B cell (primary cell): ENCODE measurements at regions not wholly inside any gene's neighbourhood (a gene's known extent, or its start where the extent isn't known, plus 50 kb on each side); places are given as distances from the start of the nearest gene placed in this dataset.

Source experiments
- ATAC-seq: fragments of 200-7000 bp; cut with Tn5 transposase; one replicate; pipeline ENCODE4 v1.10.0; 2021; ENCODE audit warnings: low read depth, mild to moderate bottlenecking, moderate number of reproducible peaks, moderate library complexity
- CTCF ChIA-PET: fragments of 350-600 bp; sonication (Branson Sonifier 250); formaldehyde crosslinking; loops from one replicate; lab custom pipeline; 2021; ENCODE audit warnings: antibody characterized with exemption, inconsistent platforms; lab: Charles Lee
- POLR2A ChIA-PET: fragments of 350-600 bp; sonication (Branson Sonifier 250); formaldehyde crosslinking; loops from one replicate; lab custom pipeline; 2021; ENCODE audit warnings: antibody characterized with exemption; lab: Charles Lee
- DNase-seq: peaks from one replicate; pipeline ENCODE4 v3.0.0; 2013
- H2AFZ ChIP-seq: 2 replicates; pipeline ENCODE4 v1.6.1; 2012; ENCODE audit warnings: mild to moderate bottlenecking, low read depth, low read length; ENCODE audit not compliant: insufficient read depth, poor library complexity, severe bottlenecking
- H3K27ac ChIP-seq, 2 donors: 1 replicate in 1 of 2; 2 replicates in 1 of 2; pipeline ENCODE4 v1.5.1; 2012 to 2013; ENCODE audit warnings: low read length in 2 of 2, mild to moderate bottlenecking in 2 of 2, moderate library complexity in 1 of 2
- H3K27me3 ChIP-seq, 4 experiments: fragments of 200-600 bp in 1 of 4; sonication (generic) in 1 of 4; replicated peaks in 1 of 4; 1 replicate in 2 of 4; 2 replicates in 2 of 4; pipeline versions ENCODE4 v1.6.1 to v1.7.0; 2013 to 2016; ENCODE audit warnings: low read length in 3 of 4, mild to moderate bottlenecking in 2 of 4, mixed read lengths in 1 of 4, moderate library complexity in 1 of 4; ENCODE audit not compliant: insufficient read depth in 4 of 4, control insufficient read depth in 3 of 4; ENCODE audit errors: control extremely low read depth in 1 of 4
- H3K36me3 ChIP-seq, 2 experiments: replicated peaks in 1 of 2; 1 replicate in 1 of 2; 2 replicates in 1 of 2; pipeline versions ENCODE4 v1.6.1 to v1.7.1; 2013; ENCODE audit warnings: low read length in 1 of 2; ENCODE audit not compliant: insufficient read depth in 2 of 2, control insufficient read depth in 1 of 2; ENCODE audit errors: control extremely low read depth in 1 of 2, extremely low read depth in 1 of 2
- H3K4me1 ChIP-seq, 2 donors: fragments of 200-600 bp in 1 of 2; sonication (generic) in 1 of 2; 1 replicate in 1 of 2; 2 replicates in 1 of 2; pipeline versions ENCODE4 v1.5.1 to v1.6.1; 2013 to 2017; ENCODE audit warnings: low read length in 2 of 2; ENCODE audit not compliant: control insufficient read depth in 2 of 2, insufficient read depth in 2 of 2
- H3K4me2 ChIP-seq: replicated peaks from 2 replicates; pipeline ENCODE3; 2012; ENCODE audit warnings: mild to moderate bottlenecking, low read depth, low read length; ENCODE audit not compliant: poor library complexity, severe bottlenecking
- H3K4me3 ChIP-seq, 5 experiments: fragments of 200-600 bp in 1 of 5; sonication (generic) in 1 of 5; 1 replicate in 3 of 5; 2 replicates in 2 of 5; pipeline versions ENCODE4 v1.5.1 to v1.7.0; 2011 to 2016; ENCODE audit warnings: low read length in 4 of 5, mild to moderate bottlenecking in 4 of 5, low read depth in 2 of 5, control low read depth in 1 of 5, moderate library complexity in 1 of 5; ENCODE audit not compliant: insufficient read depth in 1 of 5; ENCODE audit errors: control extremely low read depth in 1 of 5, extremely low read depth in 1 of 5
- H3K79me2 ChIP-seq: fragments of 200-600 bp; sonication (generic); one replicate; pipeline ENCODE4 v1.6.0; 2016; ENCODE audit warnings: low read length; ENCODE audit not compliant: control insufficient read depth, insufficient read depth
- H3K9ac ChIP-seq: fragments of 200-600 bp; sonication (generic); 2 replicates; pipeline ENCODE4 v1.6.1; 2017; ENCODE audit warnings: mild to moderate bottlenecking, low read length, moderate library complexity
- H3K9me3 ChIP-seq, 3 donors: one replicate each; pipeline versions ENCODE4 v1.6.1 to v1.7.1; 2013; ENCODE audit warnings: low read length in 2 of 3; ENCODE audit not compliant: control insufficient read depth in 2 of 3, insufficient read depth in 1 of 3; ENCODE audit errors: control extremely low read depth in 1 of 3
- H4K20me1 ChIP-seq: 2 replicates; pipeline ENCODE4 v1.6.0; 2012; ENCODE audit warnings: mild to moderate bottlenecking, low read length; ENCODE audit not compliant: insufficient read depth, control insufficient read depth, poor library complexity, severe bottlenecking
- H3K27ac Mint-ChIP-seq: one replicate; pipeline ENCODE4 v1.8.0; 2021; ENCODE audit warnings: mixed read lengths
- H3K27me3 Mint-ChIP-seq: one replicate; pipeline ENCODE4 v1.8.0; 2021; ENCODE audit warnings: mixed read lengths
- H3K4me1 Mint-ChIP-seq: one replicate; pipeline ENCODE4 v1.8.0; 2021; ENCODE audit warnings: mixed read lengths
- H3K4me3 Mint-ChIP-seq: one replicate; pipeline ENCODE4 v1.8.0; 2021; ENCODE audit warnings: mixed read lengths
- H3K9me3 Mint-ChIP-seq: one replicate; pipeline ENCODE4 v1.8.0; 2022; ENCODE audit warnings: mixed read lengths; ENCODE audit not compliant: insufficient read depth
- CTCF ChIP-seq: fragments of 200-600 bp; IDR thresholded peaks from one replicate; pipeline ENCODE4 v1.8.0; 2022; ENCODE audit warnings: antibody characterized with exemption, mild to moderate bottlenecking
- EZH2 ChIP-seq: IDR thresholded peaks from 2 replicates; pipeline ENCODE4 v1.6.1; 2012; ENCODE audit warnings: borderline replicate concordance, low read depth, mild to moderate bottlenecking, moderate library complexity, low read length; ENCODE audit not compliant: insufficient read depth, poor library complexity, severe bottlenecking
- WGBS: methylation state at CpG from one replicate; pipeline ENCODE4 v1.1.5; 2013; ENCODE audit warnings: missing lambda C conversion rate; ENCODE audit not compliant: insufficient coverage; 5-methylcytosine and 5-hydroxymethylcytosine counted together
- intact Hi-C: fragments of 100-400 bp; cut with micrococcal nuclease; formaldehyde crosslinking; loops from one replicate; pipeline ENCODE4 v1.10.0; 2022

DNA sequence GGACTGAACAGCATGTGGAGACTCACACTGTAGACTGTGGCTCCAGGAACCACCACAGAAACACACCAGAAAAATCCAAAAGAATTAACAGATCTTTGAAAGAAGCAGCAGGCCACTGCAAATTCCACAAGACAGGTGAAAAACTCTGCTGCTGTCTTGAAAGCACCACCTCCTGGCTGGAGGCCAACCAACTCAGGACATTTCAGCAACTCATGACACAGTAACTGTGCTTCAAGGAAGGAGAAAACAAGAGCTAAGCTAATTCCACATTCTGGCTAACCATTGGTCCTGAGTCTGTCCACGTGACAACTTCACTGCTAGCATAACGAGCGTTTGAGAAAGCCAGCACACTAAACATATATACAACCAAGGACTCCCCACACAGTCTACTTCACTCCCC lies 625.1 kb downstream of the PRELID2 start:
- Histone ChIP-seq H3K9ac (no peak overlapping the region), H3K27ac (no peak overlapping the region), H3K27me3 (no peaks in the 10 kb centered on the region), H3K4me3 (no peak overlapping the region), H3K4me1 (no peaks in the 10 kb centered on the region), H3K79me2 (no peaks in the 10 kb centered on the region), H3K9me3 (no peaks in the 10 kb centered on the region), H3K36me3 (no peaks in the 10 kb centered on the region), H4K20me1 (no peaks in the 10 kb centered on the region), H2AFZ (no peak overlapping the region), H3K4me2 (no peak overlapping the region)
- no peak overlapping the region for H3K4me3 Mint-ChIP-seq
- DNase-seq (no peak), ATAC-seq (no peak)
- TF ChIP-seq EZH2 (no peak), CTCF (no peak)
- ChIA-PET CTCF (no interaction called here), POLR2A (no interaction called here)
- no peaks in the 10 kb centered on the region for H3K9me3 Mint-ChIP-seq
- H3K4me1 Mint-ChIP-seq: no peaks in the 10 kb centered on the region
- no peak overlapping the region for H3K27ac Mint-ChIP-seq
- 86% methylated on average over 3 of the region's 3 CpGs for WGBS
- no peaks in the 10 kb centered on the region for H3K27me3 Mint-ChIP-seq
- intact Hi-C loops: no loop called here

DNA sequence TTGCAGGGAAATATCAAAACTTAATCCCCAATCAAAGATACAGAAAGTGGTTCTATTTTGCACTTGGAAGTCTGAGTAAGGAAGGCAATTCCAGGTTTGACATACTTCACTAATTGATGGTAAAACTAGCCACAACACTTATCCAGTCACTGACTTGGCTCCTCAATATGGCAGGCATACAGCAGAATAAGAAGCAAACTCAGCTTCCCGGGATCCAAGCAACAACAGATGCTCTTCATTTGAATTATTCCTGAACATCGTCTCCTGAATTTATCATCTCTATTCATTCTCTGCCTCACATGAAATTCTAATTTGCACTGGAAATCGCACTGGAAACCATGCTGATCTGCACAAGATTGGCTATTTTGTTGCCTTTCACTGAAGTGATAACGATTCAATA lies 629.6 kb downstream of the PRELID2 start:
- Histone ChIP-seq H3K4me2 (no peak overlapping the region), H3K27me3 (no peaks in the 10 kb centered on the region), H3K4me3 (no peak overlapping the region), H3K27ac (no peak overlapping the region), H3K4me1 (no peaks in the 10 kb centered on the region), H3K9ac (no peak overlapping the region), H3K9me3 (no peaks in the 10 kb centered on the region), H3K79me2 (no peaks in the 10 kb centered on the region), H3K36me3 (no peaks in the 10 kb centered on the region), H2AFZ (no peak overlapping the region), H4K20me1 (no peaks in the 10 kb centered on the region)
- H3K27ac Mint-ChIP-seq: no peak overlapping the region
- ChIA-PET POLR2A (no interaction called here), CTCF (no interaction called here)
- H3K9me3 Mint-ChIP-seq: no peaks in the 10 kb centered on the region
- H3K27me3 Mint-ChIP-seq: no peaks in the 10 kb centered on the region
- no peak for TF ChIP-seq CTCF
- no peak for DNase-seq
- no peaks in the 10 kb centered on the region for H3K4me1 Mint-ChIP-seq
- no peak overlapping the region for H3K4me3 Mint-ChIP-seq
- intact Hi-C loops: no loop called here
- whole genome bisulfite sequencing: 72% methylated on average over 3 of the region's 4 CpGs
- ATAC-seq: no peak
